A673 (cell line): ENCODE measurements at regions not wholly inside any gene's neighbourhood (a gene's known extent, or its start where the extent isn't known, plus 50 kb on each side); places are given as distances from the start of the nearest gene placed in this dataset.

Source experiments
- BruUV-seq: library from RNA; stranded (reverse); fragments of 400-500 nt; replicated peaks from 2 replicates; lab custom pipeline; 2021; lab: Mats Ljungman, UMichigan
- CTCF ChIA-PET: fragments of 300-600 bp; sonication (Branson Sonifier 250); formaldehyde crosslinking; loops from one replicate; lab custom pipeline; 2022; ENCODE audit warnings: antibody characterized with exemption; lab: Charles Lee
- POLR2A ChIA-PET: fragments of 300-600 bp; sonication (Branson Sonifier 250); formaldehyde crosslinking; loops from one replicate; lab custom pipeline; 2022; ENCODE audit warnings: antibody characterized with exemption; ENCODE audit not compliant: low non-redundant PET; lab: Charles Lee
- DNase-seq: peaks from one replicate; pipeline ENCODE4 v3.0.0-alpha.2; 2015; ENCODE audit warnings: low spot score
- H3K27ac ChIP-seq: fragments of 200-600 bp; sonication (generic); 2 replicates; pipeline ENCODE4 v1.5.1; 2016; ENCODE audit warnings: mixed run types, low read depth, mild to moderate bottlenecking, mixed read lengths, antibody characterized with exemption, low read length; ENCODE audit not compliant: poor library complexity, severe bottlenecking
- H3K27me3 ChIP-seq: fragments of 200-600 bp; sonication (generic); replicated peaks from 2 replicates; pipeline ENCODE4 v1.6.1; 2017; ENCODE audit warnings: mixed run types, low read depth, mild to moderate bottlenecking, mixed read lengths, antibody characterized with exemption, low read length; ENCODE audit not compliant: insufficient read depth, poor library complexity
- H3K36me3 ChIP-seq: fragments of 200-600 bp; sonication (generic); 2 replicates; pipeline ENCODE4 v1.6.1; 2016; ENCODE audit warnings: mixed run types, mild to moderate bottlenecking, mixed read lengths, antibody characterized with exemption, low read length; ENCODE audit not compliant: insufficient read depth, poor library complexity, severe bottlenecking
- H3K4me1 ChIP-seq: fragments of 200-600 bp; sonication (generic); 2 replicates; pipeline ENCODE4 v1.6.1; 2017; ENCODE audit warnings: mixed run types, mild to moderate bottlenecking, mixed read lengths, antibody characterized with exemption, low read length; ENCODE audit not compliant: insufficient read depth, poor library complexity, severe bottlenecking
- H3K4me3 ChIP-seq: fragments of 200-600 bp; sonication (generic); 2 replicates; pipeline ENCODE4 v1.5.1; 2016; ENCODE audit warnings: low read depth, mixed run types, mild to moderate bottlenecking, mixed read lengths, low read length; ENCODE audit not compliant: poor library complexity, severe bottlenecking
- H3K9me3 ChIP-seq: fragments of 200-600 bp; sonication (generic); 2 replicates; pipeline ENCODE4 v1.6.1; 2016; ENCODE audit warnings: mixed run types, low read depth, mild to moderate bottlenecking, mixed read lengths, antibody characterized with exemption, low read length; ENCODE audit not compliant: poor library complexity, severe bottlenecking
- CTCF ChIP-seq: fragments of 300-800, 200-600 bp; sonication (generic); conservative IDR thresholded peaks from 2 replicates; pipeline ENCODE4 v1.5.1; 2017; ENCODE audit warnings: low read depth, mild to moderate bottlenecking, antibody characterized with exemption, low read length, moderate library complexity, mixed read lengths
- EZH2 ChIP-seq: fragments of 200-600 bp; sonication (generic); IDR thresholded peaks from 2 replicates; pipeline ENCODE4 v1.6.1; 2017; ENCODE audit warnings: borderline replicate concordance, low read depth, mild to moderate bottlenecking, mixed read lengths, antibody characterized with exemption, low read length; ENCODE audit not compliant: poor library complexity, severe bottlenecking
- intact Hi-C: fragments of 100-400 bp; cut with micrococcal nuclease; formaldehyde crosslinking; loops from one replicate; pipeline ENCODE4 v1.10.0; 2022; ENCODE audit not compliant: unreplicated experiment

DNA sequence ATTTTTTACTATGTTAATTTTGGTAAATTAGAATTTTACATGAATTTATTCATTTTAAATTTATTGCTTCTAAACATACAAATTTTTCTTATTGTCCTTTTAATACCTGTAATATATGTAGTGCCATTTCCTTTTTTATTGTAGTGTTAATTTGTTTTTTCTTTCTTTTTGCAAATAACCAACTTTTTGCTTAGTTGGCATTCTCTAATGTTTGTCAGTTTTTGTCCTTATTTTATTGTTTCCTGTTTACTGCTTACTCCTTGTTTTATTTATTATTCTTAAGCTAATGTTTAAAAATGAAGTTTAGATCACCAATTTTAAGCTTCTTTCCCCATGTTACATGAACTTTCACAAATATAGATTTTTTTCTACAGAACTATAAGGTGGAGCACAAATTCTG is 516.6 kb downstream of the SLITRK1 start:
- H3K4me3 ChIP-seq, result no peak overlapping the region
- no peak overlapping the region for H3K27ac ChIP-seq
- POLR2A ChIA-PET, result no interaction called here
- H3K9me3 ChIP-seq, result no peaks in the 10 kb centered on the region
- BruUV-seq, result no TSS peak
- H3K36me3 ChIP-seq, result no peaks in the 10 kb centered on the region
- CTCF ChIA-PET, result no interaction called here
- H3K4me1 ChIP-seq, result no peaks in the 10 kb centered on the region
- DNase-seq, result no peak
- H3K27me3 ChIP-seq, result no peaks in the 10 kb centered on the region
- intact Hi-C loops, result no loop called here
- TF ChIP-seq EZH2, result no peak
- no peak for TF ChIP-seq CTCF

- TF ChIP-seq EZH2 (no peak), CTCF (no peak)
- CTCF ChIA-PET, result no interaction called here
- no peak for DNase-seq
- Histone ChIP-seq H3K36me3 (no peaks in the 10 kb centered on the region), H3K27ac (no peak overlapping the region), H3K4me1 (no peaks in the 10 kb centered on the region), H3K4me3 (no peak overlapping the region), H3K27me3 (no peaks in the 10 kb centered on the region), H3K9me3 (no peaks in the 10 kb centered on the region)
- POLR2A ChIA-PET, result no interaction called here
- intact Hi-C loops, result no loop called here
- BruUV-seq, result no TSS peak
Measured at GRCh38 chr13:83355041-83355440, 527.2 kb downstream of the SLITRK1 start.

- intact Hi-C loops, result no loop called here
- Histone ChIP-seq H3K4me3 (no peak overlapping the region), H3K27me3 (no peaks in the 10 kb centered on the region), H3K4me1 (no peaks in the 10 kb centered on the region), H3K36me3 (no peaks in the 10 kb centered on the region), H3K9me3 (no peaks in the 10 kb centered on the region), H3K27ac (no peak overlapping the region)
- ChIA-PET POLR2A (no interaction called here), CTCF (no interaction called here)
- no peak for DNase-seq
- TF ChIP-seq EZH2 (no peak), CTCF (no peak)
- no TSS peak for BruUV-seq
Measured at GRCh38 chr13:83352391-83352790, 529.9 kb downstream of the SLITRK1 start.
